DND-41 (cell line): ENCODE measurements at regions not wholly inside any gene's neighbourhood (a gene's known extent, or its start where the extent isn't known, plus 50 kb on each side); places are given as distances from the start of the nearest gene placed in this dataset.

Experiments used
- CTCF ChIP-seq: IDR thresholded peaks from 2 replicates; pipeline ENCODE4 v1.5.1; 2012; ENCODE audit warnings: borderline replicate concordance, low read length, moderate library complexity, mild to moderate bottlenecking; ENCODE audit not compliant: poor library complexity, severe bottlenecking; ENCODE audit errors: extremely low read depth
- EZH2 ChIP-seq: IDR thresholded peaks from 3 replicates; pipeline ENCODE4 v1.6.1; 2012; ENCODE audit warnings: borderline replicate concordance, low read depth, mild to moderate bottlenecking, moderate library complexity, low read length, inconsistent platforms; ENCODE audit not compliant: severe bottlenecking

GRCh38 chr15:38150148-38150547 is 102.5 kb upstream of the SPRED1 start:
- TF ChIP-seq CTCF (no peak), EZH2 (no peak)
